H9 (cell line): ENCODE measurements at regions not wholly inside any gene's neighbourhood (a gene's known extent, or its start where the extent isn't known, plus 50 kb on each side); places are given as distances from the start of the nearest gene placed in this dataset.

Source experiments
- DNase-seq: peaks from one replicate; pipeline ENCODE4 v3.0.0-alpha.2; 2017
- H2AFZ ChIP-seq: one replicate; pipeline ENCODE4 v1.6.1; 2013; ENCODE audit warnings: mild to moderate bottlenecking, low read length, control low read depth, moderate library complexity
- H2AK5ac ChIP-seq: 2 replicates; pipeline ENCODE4 v1.6.1; 2013; ENCODE audit warnings: low read length, control low read depth, mixed read lengths; ENCODE audit not compliant: insufficient read length
- H2BK120ac ChIP-seq: one replicate; pipeline ENCODE4 v1.6.1; 2013; ENCODE audit warnings: low read depth, mild to moderate bottlenecking, low read length, control low read depth, inconsistent platforms; ENCODE audit not compliant: poor library complexity, severe bottlenecking
- H2BK12ac ChIP-seq: 2 replicates; pipeline ENCODE4 v1.6.1; 2013; ENCODE audit warnings: low read length, control low read depth, mixed read lengths, low read depth; ENCODE audit not compliant: insufficient read length
- H2BK15ac ChIP-seq: 2 replicates; pipeline ENCODE4 v1.6.1; 2013; ENCODE audit warnings: low read depth, low read length, control low read depth
- H2BK20ac ChIP-seq: one replicate; pipeline ENCODE4 v1.6.1; 2013; ENCODE audit warnings: low read depth, mild to moderate bottlenecking, low read length, control low read depth, inconsistent platforms; ENCODE audit not compliant: poor library complexity, severe bottlenecking
- H2BK5ac ChIP-seq: 2 replicates; pipeline ENCODE4 v1.6.1; 2013; ENCODE audit warnings: low read length, control low read depth, mixed read lengths; ENCODE audit not compliant: insufficient read length
- H3K14ac ChIP-seq: 2 replicates; pipeline ENCODE4 v1.6.1; 2013; ENCODE audit warnings: low read length, control low read depth; ENCODE audit not compliant: insufficient read depth
- H3K18ac ChIP-seq: 2 replicates; pipeline ENCODE4 v1.6.1; 2013; ENCODE audit warnings: low read depth, mild to moderate bottlenecking, mixed read lengths, low read length, control low read depth; ENCODE audit not compliant: insufficient read length
- H3K23ac ChIP-seq: 2 replicates; pipeline ENCODE4 v1.6.1; 2013; ENCODE audit warnings: low read length, control low read depth, mixed read lengths, low read depth; ENCODE audit not compliant: insufficient read length
- H3K23me2 ChIP-seq: 2 replicates; pipeline ENCODE4 v1.6.1; 2013; ENCODE audit warnings: low read depth, mild to moderate bottlenecking, mixed read lengths, low read length, control low read depth; ENCODE audit not compliant: insufficient read length, poor library complexity, severe bottlenecking
- H3K27ac ChIP-seq: 2 replicates; pipeline ENCODE4 v1.5.1; 2013; ENCODE audit warnings: low read length, control low read depth, mixed read lengths, low read depth; ENCODE audit not compliant: insufficient read length
- H3K27me3 ChIP-seq: 2 replicates; pipeline ENCODE4 v1.6.1; 2013; ENCODE audit warnings: low read length, control low read depth, inconsistent platforms; ENCODE audit not compliant: insufficient read depth
- H3K4ac ChIP-seq: 2 replicates; pipeline ENCODE4 v1.6.1; 2013; ENCODE audit warnings: low read depth, mild to moderate bottlenecking, control low read depth, inconsistent platforms, low read length, moderate library complexity
- H3K4me1 ChIP-seq: 2 replicates; pipeline ENCODE4 v1.6.1; 2013; ENCODE audit warnings: low read length, control low read depth, inconsistent platforms; ENCODE audit not compliant: insufficient read depth
- H3K4me2 ChIP-seq: 2 replicates; pipeline ENCODE4 v1.6.1; 2013; ENCODE audit warnings: low read length, control low read depth, mixed read lengths; ENCODE audit not compliant: insufficient read length, insufficient read depth
- H3K56ac ChIP-seq: 2 replicates; pipeline ENCODE4 v1.6.1; 2013; ENCODE audit warnings: low read depth, mild to moderate bottlenecking, mixed read lengths, low read length, control low read depth; ENCODE audit not compliant: insufficient read length
- H3K79me1 ChIP-seq: 2 replicates; pipeline ENCODE4 v1.6.1; 2013; ENCODE audit warnings: low read depth, mild to moderate bottlenecking, moderate library complexity, low read length, control low read depth, inconsistent platforms; ENCODE audit not compliant: insufficient read depth, poor library complexity, severe bottlenecking
- H3K79me2 ChIP-seq: 2 replicates; pipeline ENCODE4 v1.6.1; 2013; ENCODE audit warnings: low read length, control low read depth, inconsistent platforms; ENCODE audit not compliant: insufficient read depth
- H3K9ac ChIP-seq: 2 replicates; pipeline ENCODE4 v1.6.1; 2013; ENCODE audit warnings: low read length, control low read depth, mixed read lengths; ENCODE audit not compliant: insufficient read length; ENCODE audit errors: extremely low read depth
- H3K9me3 ChIP-seq: one replicate; pipeline ENCODE4 v1.6.1; 2013; ENCODE audit warnings: low read depth, low read length, inconsistent platforms; ENCODE audit not compliant: control insufficient read depth
- H3T11ph ChIP-seq: one replicate; pipeline ENCODE4 v1.6.1; 2013; ENCODE audit warnings: mild to moderate bottlenecking, low read length, control low read depth, inconsistent platforms
- H4K20me1 ChIP-seq: one replicate; pipeline ENCODE4 v1.6.1; 2013; ENCODE audit not compliant: control insufficient read depth, insufficient read length, insufficient read depth
- H4K5ac ChIP-seq: 2 replicates; pipeline ENCODE4 v1.6.1; 2013; ENCODE audit warnings: low read depth, mild to moderate bottlenecking, mixed read lengths, low read length, control low read depth; ENCODE audit not compliant: insufficient read length
- H4K8ac ChIP-seq: replicated peaks from 2 replicates; pipeline ENCODE4 v1.6.1; 2013; ENCODE audit warnings: low read length, control low read depth, mixed read lengths, low read depth; ENCODE audit not compliant: insufficient read length
- H4K91ac ChIP-seq: 2 replicates; pipeline ENCODE4 v1.6.1; 2013; ENCODE audit warnings: low read depth, mild to moderate bottlenecking, moderate library complexity, mixed read lengths, low read length, control low read depth; ENCODE audit not compliant: insufficient read length
- H3K27ac Mint-ChIP-seq, 3 experiments: 2 replicates in 2 of 3; 3 replicates in 1 of 3; pipeline ENCODE4 v1.8.0; 2020 to 2021; ENCODE audit warnings: mixed read lengths in 3 of 3, mild to moderate bottlenecking in 1 of 3, moderate library complexity in 1 of 3
- H3K27me3 Mint-ChIP-seq: 2 replicates; pipeline ENCODE4 v1.8.0; 2021; ENCODE audit warnings: low read depth, mild to moderate bottlenecking, moderate library complexity, mixed read lengths
- H3K36me3 Mint-ChIP-seq, 3 experiments: 2 replicates in 2 of 3; 3 replicates in 1 of 3; pipeline ENCODE4 v1.8.0; 2020 to 2021; ENCODE audit warnings: low read depth in 3 of 3, mixed read lengths in 3 of 3; ENCODE audit not compliant: insufficient read depth in 1 of 3
- H3K4me1 Mint-ChIP-seq, 2 experiments: 2 replicates each; pipeline ENCODE4 v1.8.0; 2020; ENCODE audit warnings: mixed read lengths in 2 of 2
- H3K4me3 Mint-ChIP-seq, 2 experiments: 2 replicates in 1 of 2; 3 replicates in 1 of 2; pipeline ENCODE4 v1.8.0; 2020 to 2021; ENCODE audit warnings: mild to moderate bottlenecking in 2 of 2, mixed read lengths in 2 of 2, moderate library complexity in 1 of 2
- H3K9me3 Mint-ChIP-seq, 2 experiments: 2 replicates in 1 of 2; 3 replicates in 1 of 2; pipeline ENCODE4 v1.8.0; 2020; ENCODE audit warnings: mild to moderate bottlenecking in 2 of 2, mixed read lengths in 2 of 2, moderate library complexity in 1 of 2
- CTCF ChIP-seq: fragments of 200-600 bp; sonication (generic); conservative IDR thresholded peaks from 3 replicates; pipeline ENCODE4 v1.8.0; 2021; ENCODE audit warnings: antibody characterized with exemption, mild to moderate bottlenecking
- WGBS: extraction: QIAGEN DNeasy Blood & Tissue Kit; methylation state at CpG from one replicate; pipeline ENCODE4 v1.1.7; 2013; ENCODE audit warnings: missing lambda C conversion rate, low lambda C conversion rate, mixed read lengths; ENCODE audit not compliant: insufficient read length; ENCODE audit errors: extremely low coverage; 5-methylcytosine and 5-hydroxymethylcytosine counted together

GRCh38 chr3:117637666-117638065, 928.1 kb downstream of the TUSC7 start:
- no peak overlapping the region for H4K5ac ChIP-seq
- no peaks in the 10 kb centered on the region for H3K27me3 ChIP-seq
- Mint-ChIP-seq H3K36me3 (no peaks in the 10 kb centered on the region), H3K9me3 (no peaks in the 10 kb centered on the region), H3K27ac (no peak overlapping the region), H3K4me3 (no peak overlapping the region), H3K4me1 (no peaks in the 10 kb centered on the region), H3K27me3 (no peaks in the 10 kb centered on the region)
- H3K79me1 ChIP-seq = no peaks in the 10 kb centered on the region
- no peak overlapping the region for H2BK5ac ChIP-seq
- no peak overlapping the region for H2AK5ac ChIP-seq
- H2AFZ ChIP-seq = no peak overlapping the region
- no peak overlapping the region for H4K91ac ChIP-seq
- DNase-seq = no peak
- H3K23me2 ChIP-seq = no peaks in the 10 kb centered on the region
- H2BK12ac ChIP-seq = no peak overlapping the region
- no peak overlapping the region for H3K9ac ChIP-seq
- no peak overlapping the region for H3K4ac ChIP-seq
- no peaks in the 10 kb centered on the region for H3K79me2 ChIP-seq
- H3K27ac ChIP-seq = no peak overlapping the region
- no peak overlapping the region for H2BK20ac ChIP-seq
- no peak overlapping the region for H3K56ac ChIP-seq
- H4K20me1 ChIP-seq = no peaks in the 10 kb centered on the region
- no peak overlapping the region for H2BK15ac ChIP-seq
- H4K8ac ChIP-seq = no peak overlapping the region
- no peak overlapping the region for H3K18ac ChIP-seq
- no peaks in the 10 kb centered on the region for H3K9me3 ChIP-seq
- TF ChIP-seq CTCF = no peak
- H3K23ac ChIP-seq = no peak overlapping the region
- H3K4me1 ChIP-seq = no peaks in the 10 kb centered on the region
- WGBS = no CpG with 5 or more reads among the region's 5 CpGs
- no peak overlapping the region for H3K14ac ChIP-seq
- no peak overlapping the region for H3T11ph ChIP-seq
- no peak overlapping the region for H3K4me2 ChIP-seq
- H2BK120ac ChIP-seq = no peak overlapping the region
